ENCODE measurements at regions not wholly inside any gene's neighbourhood (a gene's known extent, or its start where the extent isn't known, plus 50 kb on each side); places are given as distances from the start of the nearest gene placed in this dataset.

- no peak overlapping the region for H3K4me3 ChIP-seq
- H3K4me1 ChIP-seq = no peaks in the 10 kb centered on the region
- WGBS, 2 donors (ENCODE audit: low coverage in 1 of 2) = 44 to 85% methylated on average over 1 to 3 of the region's 3 CpGs
- no peak for TF ChIP-seq CTCF (IDR thresholded peaks at IDR 0.05)
- TF ChIP-seq EP300 (IDR thresholded peaks at IDR 0.05; ENCODE audit: low read depth) = no peak
- no peak for TF ChIP-seq POLR2A (IDR thresholded peaks at IDR 0.05)
- no peak for TF ChIP-seq POLR2AphosphoS5 (IDR thresholded peaks at IDR 0.05)
- in situ Hi-C loops (cut with MboI; ENCODE audit: low pct_ligation_motif_present in 1 of 4, low pct_unique_long_range_greater_than_20kb in 1 of 4, low sequenced_read_pairs in 3 of 4) (no loop called here), intact Hi-C loops (cut with DNase I; ENCODE audit: low total_unique reads) (no loop called here)
- H3K27me3 ChIP-seq = peaks cover 28% of the 10 kb centered on the region
- DNase-seq = no peak
- no peaks in the 10 kb centered on the region for H3K36me3 ChIP-seq
- no peaks in the 10 kb centered on the region for H3K9me3 ChIP-seq
- H3K27ac ChIP-seq = no peak overlapping the region
Observed at GRCh38 chr14:61219673-61220072, 61.5 kb downstream of the TMEM30B start.

GRCh38 chr14:61219256-61219655, 61.9 kb downstream of the TMEM30B start:
- 25 to 83% methylated on average over 1 of the region's 1 CpG for WGBS, 2 donors (ENCODE audit: low coverage in 1 of 2)
- TF ChIP-seq EP300 (IDR thresholded peaks at IDR 0.05; ENCODE audit: low read depth) (no peak), CTCF (IDR thresholded peaks at IDR 0.05) (no peak), POLR2AphosphoS5 (IDR thresholded peaks at IDR 0.05) (no peak), POLR2A (IDR thresholded peaks at IDR 0.05) (no peak)
- Histone ChIP-seq H3K36me3 (no peaks in the 10 kb centered on the region), H3K4me3 (no peak overlapping the region), H3K27ac (no peak overlapping the region), H3K27me3 (peaks cover 28% of the 10 kb centered on the region), H3K4me1 (no peaks in the 10 kb centered on the region), H3K9me3 (no peaks in the 10 kb centered on the region)
- no peak for DNase-seq
- in situ Hi-C loops (cut with MboI; ENCODE audit: low pct_ligation_motif_present in 1 of 4, low pct_unique_long_range_greater_than_20kb in 1 of 4, low sequenced_read_pairs in 3 of 4) = no loop called here
- intact Hi-C loops (cut with DNase I; ENCODE audit: low total_unique reads) = no loop called here

GRCh38 chr14:61218767-61219166, 62.4 kb downstream of the TMEM30B start:
- no peak for TF ChIP-seq POLR2AphosphoS5 (IDR thresholded peaks at IDR 0.05)
- Histone ChIP-seq H3K4me3 (no peak overlapping the region), H3K27ac (no peak overlapping the region), H3K27me3 (peaks cover 28% of the 10 kb centered on the region), H3K4me1 (no peaks in the 10 kb centered on the region), H3K9me3 (no peaks in the 10 kb centered on the region), H3K36me3 (no peaks in the 10 kb centered on the region)
- 20 to 69% methylated on average over 1 to 6 of the region's 6 CpGs for WGBS, 2 donors (ENCODE audit: low coverage in 1 of 2)
- in situ Hi-C loops (cut with MboI; ENCODE audit: low pct_ligation_motif_present in 1 of 4, low pct_unique_long_range_greater_than_20kb in 1 of 4, low sequenced_read_pairs in 3 of 4) (no loop called here), intact Hi-C loops (cut with DNase I; ENCODE audit: low total_unique reads) (no loop called here)
- no peak for DNase-seq

- intact Hi-C loops (cut with DNase I; ENCODE audit: low total_unique reads) = no loop called here
- no peaks in the 10 kb centered on the region for H3K4me1 ChIP-seq
- WGBS, 2 donors (ENCODE audit: low coverage in 1 of 2) = 69 to 76% methylated on average over 4 to 5 of the region's 5 CpGs
- no peak for TF ChIP-seq CTCF (IDR thresholded peaks at IDR 0.05)
- TF ChIP-seq POLR2A (IDR thresholded peaks at IDR 0.05) = no peak
- TF ChIP-seq POLR2AphosphoS5 (IDR thresholded peaks at IDR 0.05) = no peak
- TF ChIP-seq EP300 (IDR thresholded peaks at IDR 0.05; ENCODE audit: low read depth) = no peak
- in situ Hi-C loops (cut with MboI; ENCODE audit: low pct_ligation_motif_present in 1 of 4, low pct_unique_long_range_greater_than_20kb in 1 of 4, low sequenced_read_pairs in 3 of 4) = no loop called here
- peaks cover 28% of the 10 kb centered on the region for H3K27me3 ChIP-seq
- H3K4me3 ChIP-seq = no peak overlapping the region
- H3K9me3 ChIP-seq = no peaks in the 10 kb centered on the region
- no peaks in the 10 kb centered on the region for H3K36me3 ChIP-seq
- no peak for DNase-seq
- H3K27ac ChIP-seq = no peak overlapping the region
Observed at GRCh38 chr14:61218157-61218556, 63.0 kb downstream of the TMEM30B start.

- intact Hi-C loops (cut with DNase I; ENCODE audit: low total_unique reads) = no loop called here
Observed at GRCh38 chr14:61217516-61217915, 63.6 kb downstream of the TMEM30B start.

More at GRCh38 chr14:61217516-61217915, 63.6 kb downstream of the TMEM30B start:
- TF ChIP-seq POLR2A (IDR thresholded peaks at IDR 0.05) (no peak), CTCF (IDR thresholded peaks at IDR 0.05) (no peak), POLR2AphosphoS5 (IDR thresholded peaks at IDR 0.05) (no peak), EP300 (IDR thresholded peaks at IDR 0.05; ENCODE audit: low read depth) (no peak)
- Histone ChIP-seq H3K27ac (no peak overlapping the region), H3K9me3 (no peaks in the 10 kb centered on the region), H3K4me3 (no peak overlapping the region), H3K4me1 (no peaks in the 10 kb centered on the region), H3K27me3 (peaks cover 28% of the 10 kb centered on the region), H3K36me3 (no peaks in the 10 kb centered on the region)
- in situ Hi-C loops (cut with MboI; ENCODE audit: low pct_ligation_motif_present in 1 of 4, low pct_unique_long_range_greater_than_20kb in 1 of 4, low sequenced_read_pairs in 3 of 4) = no loop called here
- WGBS, 2 donors (ENCODE audit: low coverage in 1 of 2) = 70 to 77% methylated on average over 2 of the region's 2 CpGs
- no peak for DNase-seq
